ENCODE measurements at regions not wholly inside any gene's neighbourhood (a gene's known extent, or its start where the extent isn't known, plus 50 kb on each side); places are given as distances from the start of the nearest gene placed in this dataset.
"Not testable (repeated sequence)": the region's sequence is repeated elsewhere in the genome, so short reads cannot be mapped to it uniquely, and the experiment has no call there.

- no peak overlapping the region for H3K4me3 ChIP-seq (ENCODE audit: low read length)
- DNase-seq (ENCODE audit: low read depth), result no peak
- H3K36me3 ChIP-seq (ENCODE audit: control insufficient read depth, insufficient read depth, low read length, severe bottlenecking), result no peaks in the 10 kb centered on the region
- H3K9ac ChIP-seq (ENCODE audit: low read length), result no peak overlapping the region
- no peaks in the 10 kb centered on the region for H3K9me3 ChIP-seq (ENCODE audit: control insufficient read depth, low read length)
- peaks cover 22% of the 10 kb centered on the region for H3K4me1 ChIP-seq (ENCODE audit: control insufficient read depth, insufficient read depth, low read length)
- no peaks in the 10 kb centered on the region for H3K27me3 ChIP-seq (replicated peaks; ENCODE audit: control insufficient read depth, insufficient read depth, low read length)
Observed at GRCh38 chr16:75806487-75806886, 80.2 kb upstream of the CPHXL start.

GRCh38 chr16:75810342-75810741 is 84.1 kb upstream of the CPHXL start:
- DNase-seq (ENCODE audit: low read depth), result no peak
- Histone ChIP-seq H3K36me3 (ENCODE audit: control insufficient read depth, insufficient read depth, low read length, severe bottlenecking) (no peaks in the 10 kb centered on the region), H3K4me3 (ENCODE audit: low read length) (no peak overlapping the region), H3K9ac (ENCODE audit: low read length) (no peak overlapping the region), H3K4me1 (ENCODE audit: control insufficient read depth, insufficient read depth, low read length) (peaks cover 15% of the 10 kb centered on the region), H3K27me3 (replicated peaks; ENCODE audit: control insufficient read depth, insufficient read depth, low read length) (no peaks in the 10 kb centered on the region), H3K9me3 (ENCODE audit: control insufficient read depth, low read length) (no peaks in the 10 kb centered on the region)

- Histone ChIP-seq H3K4me1 (ENCODE audit: control insufficient read depth, insufficient read depth, low read length) (peaks cover 15% of the 10 kb centered on the region), H3K4me3 (ENCODE audit: low read length) (no peak overlapping the region), H3K36me3 (ENCODE audit: control insufficient read depth, insufficient read depth, low read length, severe bottlenecking) (no peaks in the 10 kb centered on the region), H3K27me3 (replicated peaks; ENCODE audit: control insufficient read depth, insufficient read depth, low read length) (no peaks in the 10 kb centered on the region), H3K9ac (ENCODE audit: low read length) (no peak overlapping the region), H3K9me3 (ENCODE audit: control insufficient read depth, low read length) (no peaks in the 10 kb centered on the region)
- no peak for DNase-seq (ENCODE audit: low read depth)
Observed at GRCh38 chr16:75811020-75811634, 84.8 kb upstream of the CPHXL start.

- Histone ChIP-seq H3K36me3 (ENCODE audit: control insufficient read depth, insufficient read depth, low read length, severe bottlenecking) (no peaks in the 10 kb centered on the region), H3K4me3 (ENCODE audit: low read length) (peak overlapping the region; percentile 58), H3K27me3 (replicated peaks; ENCODE audit: control insufficient read depth, insufficient read depth, low read length) (no peaks in the 10 kb centered on the region), H3K9ac (ENCODE audit: low read length) (peak overlapping the region; percentile 34), H3K9me3 (ENCODE audit: control insufficient read depth, low read length) (no peaks in the 10 kb centered on the region), H3K4me1 (ENCODE audit: control insufficient read depth, insufficient read depth, low read length) (peaks cover 14% of the 10 kb centered on the region)
- peak; percentile 15 for DNase-seq (ENCODE audit: low read depth)
Observed at GRCh38 chr16:75818491-75818890, 92.2 kb upstream of the CPHXL start.

- Histone ChIP-seq H3K27me3 (replicated peaks; ENCODE audit: control insufficient read depth, insufficient read depth, low read length) (no peaks in the 10 kb centered on the region), H3K36me3 (ENCODE audit: control insufficient read depth, insufficient read depth, low read length, severe bottlenecking) (no peaks in the 10 kb centered on the region), H3K9ac (ENCODE audit: low read length) (no peak overlapping the region), H3K9me3 (ENCODE audit: control insufficient read depth, low read length) (no peaks in the 10 kb centered on the region), H3K4me1 (ENCODE audit: control insufficient read depth, insufficient read depth, low read length) (peaks cover 14% of the 10 kb centered on the region), H3K4me3 (ENCODE audit: low read length) (no peak overlapping the region)
- DNase-seq (ENCODE audit: low read depth), result no peak
Observed at GRCh38 chr16:75820672-75821071, 94.4 kb upstream of the CPHXL start.

- no peaks in the 10 kb centered on the region for H3K36me3 ChIP-seq (ENCODE audit: control insufficient read depth, insufficient read depth, low read length, severe bottlenecking)
- H3K9ac ChIP-seq (ENCODE audit: low read length), result no peak overlapping the region
- no peak for DNase-seq (ENCODE audit: low read depth)
- no peaks in the 10 kb centered on the region for H3K27me3 ChIP-seq (replicated peaks; ENCODE audit: control insufficient read depth, insufficient read depth, low read length)
- H3K4me3 ChIP-seq (ENCODE audit: low read length), result no peak overlapping the region
- H3K9me3 ChIP-seq (ENCODE audit: control insufficient read depth, low read length), result no peaks in the 10 kb centered on the region
- H3K4me1 ChIP-seq (ENCODE audit: control insufficient read depth, insufficient read depth, low read length), result peaks cover 14% of the 10 kb centered on the region
Observed at GRCh38 chr16:75821117-75821516, 94.8 kb upstream of the CPHXL start.

- not testable (repeated sequence) for H3K4me3 ChIP-seq (ENCODE audit: low read length); DNase-seq (ENCODE audit: low read depth); H3K36me3 ChIP-seq (ENCODE audit: control insufficient read depth, insufficient read depth, low read length, severe bottlenecking); H3K9me3 ChIP-seq (ENCODE audit: control insufficient read depth, low read length); H3K9ac ChIP-seq (ENCODE audit: low read length); H3K4me1 ChIP-seq (ENCODE audit: control insufficient read depth, insufficient read depth, low read length); H3K27me3 ChIP-seq (replicated peaks; ENCODE audit: control insufficient read depth, insufficient read depth, low read length)
Observed at GRCh38 chr16:75825750-75826149, 99.5 kb upstream of the CPHXL start.

- not testable (repeated sequence) for H3K9me3 ChIP-seq (ENCODE audit: control insufficient read depth, low read length); H3K9ac ChIP-seq (ENCODE audit: low read length); DNase-seq (ENCODE audit: low read depth); H3K4me3 ChIP-seq (ENCODE audit: low read length); H3K36me3 ChIP-seq (ENCODE audit: control insufficient read depth, insufficient read depth, low read length, severe bottlenecking); H3K4me1 ChIP-seq (ENCODE audit: control insufficient read depth, insufficient read depth, low read length); H3K27me3 ChIP-seq (replicated peaks; ENCODE audit: control insufficient read depth, insufficient read depth, low read length)
Observed at GRCh38 chr16:75827372-75828038, 101.2 kb upstream of the CPHXL start.

GRCh38 chr16:75833385-75833784 is 107.1 kb upstream of the CPHXL start:
- H3K4me1 ChIP-seq (ENCODE audit: control insufficient read depth, insufficient read depth, low read length); H3K4me3 ChIP-seq (ENCODE audit: low read length); H3K27me3 ChIP-seq (replicated peaks; ENCODE audit: control insufficient read depth, insufficient read depth, low read length); H3K9ac ChIP-seq (ENCODE audit: low read length); H3K36me3 ChIP-seq (ENCODE audit: control insufficient read depth, insufficient read depth, low read length, severe bottlenecking); DNase-seq (ENCODE audit: low read depth): not testable (repeated sequence)
- peaks cover 13% of the 10 kb centered on the region for H3K9me3 ChIP-seq (ENCODE audit: control insufficient read depth, low read length)

GRCh38 chr16:75836347-75837010 is 110.2 kb upstream of the CPHXL start:
- H3K9me3 ChIP-seq (ENCODE audit: control insufficient read depth, low read length), result peaks cover 13% of the 10 kb centered on the region
- no peak overlapping the region for H3K4me3 ChIP-seq (ENCODE audit: low read length)
- no peak overlapping the region for H3K9ac ChIP-seq (ENCODE audit: low read length)
- H3K4me1 ChIP-seq (ENCODE audit: control insufficient read depth, insufficient read depth, low read length), result peaks cover 6% of the 10 kb centered on the region
- no peaks in the 10 kb centered on the region for H3K27me3 ChIP-seq (replicated peaks; ENCODE audit: control insufficient read depth, insufficient read depth, low read length)
- DNase-seq (ENCODE audit: low read depth), result no peak
- no peaks in the 10 kb centered on the region for H3K36me3 ChIP-seq (ENCODE audit: control insufficient read depth, insufficient read depth, low read length, severe bottlenecking)

- no peak for DNase-seq (ENCODE audit: low read depth)
- Histone ChIP-seq H3K4me3 (ENCODE audit: low read length) (no peak overlapping the region), H3K27me3 (replicated peaks; ENCODE audit: control insufficient read depth, insufficient read depth, low read length) (no peaks in the 10 kb centered on the region), H3K9me3 (ENCODE audit: control insufficient read depth, low read length) (peaks cover 10% of the 10 kb centered on the region), H3K4me1 (ENCODE audit: control insufficient read depth, insufficient read depth, low read length) (peaks cover 6% of the 10 kb centered on the region), H3K9ac (ENCODE audit: low read length) (no peak overlapping the region), H3K36me3 (ENCODE audit: control insufficient read depth, insufficient read depth, low read length, severe bottlenecking) (no peaks in the 10 kb centered on the region)
Observed at GRCh38 chr16:75837264-75837663, 111.0 kb upstream of the CPHXL start.
